GM19395 (cell line): ENCODE measurements at regions not wholly inside any gene's neighbourhood (a gene's known extent, or its start where the extent isn't known, plus 50 kb on each side); places are given as distances from the start of the nearest gene placed in this dataset.
"Not testable (repeated sequence)": the region's sequence is repeated elsewhere in the genome, so short reads cannot be mapped to it uniquely, and the experiment has no call there.

Experiments used
- ATAC-seq: cut with Tn5 transposase; IDR thresholded peaks from one replicate; pipeline ENCODE4 v1.9.1; 2021; ENCODE audit warnings: mild to moderate bottlenecking, moderate library complexity; ENCODE audit not compliant: unreplicated experiment

GRCh38 chr10:3661271-3661670, 123.7 kb downstream of the KLF6 start:
- ATAC-seq, result no peak

GRCh38 chr10:3660753-3661152, 124.3 kb downstream of the KLF6 start:
- no peak for ATAC-seq

GRCh38 chr10:3659203-3659917, 125.6 kb downstream of the KLF6 start:
- no peak for ATAC-seq

- ATAC-seq, result no peak
Measured at GRCh38 chr10:3658766-3659165, 126.2 kb downstream of the KLF6 start.

DNA sequence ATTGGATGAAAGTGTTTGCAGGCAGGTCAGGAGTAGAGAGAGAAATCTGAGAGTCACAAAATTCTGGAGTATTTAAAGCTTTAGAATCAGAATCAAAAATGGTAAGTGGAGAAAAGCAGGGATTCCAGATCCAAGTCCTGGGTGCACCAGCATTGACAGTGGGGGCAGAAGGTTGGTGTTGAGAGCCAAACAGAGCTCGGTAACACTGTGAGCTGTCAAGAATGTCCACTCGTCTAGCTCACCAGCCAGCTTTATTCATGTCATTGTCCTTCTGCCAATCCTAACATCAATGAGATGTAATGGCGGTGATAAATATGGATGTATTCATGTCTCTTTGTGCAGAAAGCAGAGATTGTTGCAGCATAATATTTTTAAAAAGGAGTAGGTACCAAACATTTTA, 128.8 kb downstream of the KLF6 start:
- no peak for ATAC-seq

- peak; percentile 68 for ATAC-seq
Measured at GRCh38 chr10:3655528-3655927, 129.5 kb downstream of the KLF6 start.

DNA sequence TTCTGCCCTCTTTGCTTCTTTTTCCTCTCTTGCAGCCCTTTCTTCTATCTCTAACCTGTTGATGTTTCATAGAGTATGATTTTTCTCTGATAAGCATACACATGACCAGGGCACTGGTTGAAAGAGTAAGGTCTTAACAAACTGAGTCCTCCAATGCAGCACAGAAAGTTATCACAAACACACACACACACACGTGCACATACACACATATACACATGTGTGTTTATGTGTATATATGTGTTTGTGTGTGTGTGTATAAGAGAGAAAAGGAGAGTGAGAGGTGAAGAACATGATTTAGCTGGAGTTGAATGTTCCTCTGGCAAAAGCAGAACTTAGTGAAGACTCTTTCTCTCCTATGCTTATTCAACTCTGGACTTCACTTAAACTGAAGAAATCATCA, 130.0 kb downstream of the KLF6 start:
- no peak for ATAC-seq

GRCh38 chr10:3654496-3654895, 130.5 kb downstream of the KLF6 start:
- no peak for ATAC-seq

- ATAC-seq, result not testable (repeated sequence)
Measured at GRCh38 chr10:3653303-3653702, 131.7 kb downstream of the KLF6 start.

GRCh38 chr10:3652886-3653285, 132.1 kb downstream of the KLF6 start:
- no peak for ATAC-seq

- no peak for ATAC-seq
Measured at GRCh38 chr10:3651969-3652653, 132.9 kb downstream of the KLF6 start.

- no peak for ATAC-seq
Measured at GRCh38 chr10:3648576-3648975, 136.4 kb downstream of the KLF6 start.

- no peak for ATAC-seq
Measured at GRCh38 chr10:3648170-3648569, 136.8 kb downstream of the KLF6 start.

GRCh38 chr10:3647074-3647473, 137.9 kb downstream of the KLF6 start:
- no peak for ATAC-seq

DNA sequence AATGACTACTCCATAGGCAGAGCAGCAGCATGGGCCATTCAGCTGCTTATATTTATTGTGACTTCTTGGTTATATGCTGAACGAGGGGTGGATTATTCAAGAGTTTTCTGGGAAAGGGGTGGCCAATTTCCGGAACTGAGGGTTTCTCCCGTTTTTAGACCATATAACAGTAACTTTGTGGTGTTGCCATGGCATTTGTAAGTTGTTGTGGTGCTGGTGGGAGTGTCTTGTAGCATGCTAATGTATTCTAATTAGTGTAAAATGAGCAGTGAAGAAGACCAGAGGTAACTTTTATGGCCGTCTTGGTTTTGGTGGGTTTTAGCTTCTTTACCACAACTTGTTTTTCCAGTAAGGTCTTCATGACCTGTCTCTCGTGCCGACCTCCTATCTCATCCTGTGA, 139.6 kb downstream of the KLF6 start:
- ATAC-seq, result no peak

GRCh38 chr10:3640816-3641215, 144.2 kb downstream of the KLF6 start:
- no peak for ATAC-seq

DNA sequence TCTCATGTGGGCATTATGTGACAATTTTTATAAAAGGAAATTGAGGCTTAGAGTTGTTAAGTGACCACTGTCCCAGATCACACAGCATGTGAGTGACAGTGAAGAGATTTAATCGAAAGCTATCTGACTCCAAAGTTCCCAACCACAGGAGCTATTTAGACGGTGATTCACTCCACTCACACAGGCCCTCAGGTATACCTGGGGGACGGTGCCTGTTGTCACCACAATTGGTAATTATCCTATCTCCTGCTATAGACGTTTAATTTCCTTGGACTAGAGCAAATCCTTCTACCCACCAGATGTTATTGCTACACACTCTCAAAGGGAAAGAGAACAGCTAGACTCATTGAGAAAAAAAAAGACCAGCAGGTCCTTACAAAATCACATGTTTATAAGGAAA, 145.5 kb downstream of the KLF6 start:
- ATAC-seq, result no peak

DNA sequence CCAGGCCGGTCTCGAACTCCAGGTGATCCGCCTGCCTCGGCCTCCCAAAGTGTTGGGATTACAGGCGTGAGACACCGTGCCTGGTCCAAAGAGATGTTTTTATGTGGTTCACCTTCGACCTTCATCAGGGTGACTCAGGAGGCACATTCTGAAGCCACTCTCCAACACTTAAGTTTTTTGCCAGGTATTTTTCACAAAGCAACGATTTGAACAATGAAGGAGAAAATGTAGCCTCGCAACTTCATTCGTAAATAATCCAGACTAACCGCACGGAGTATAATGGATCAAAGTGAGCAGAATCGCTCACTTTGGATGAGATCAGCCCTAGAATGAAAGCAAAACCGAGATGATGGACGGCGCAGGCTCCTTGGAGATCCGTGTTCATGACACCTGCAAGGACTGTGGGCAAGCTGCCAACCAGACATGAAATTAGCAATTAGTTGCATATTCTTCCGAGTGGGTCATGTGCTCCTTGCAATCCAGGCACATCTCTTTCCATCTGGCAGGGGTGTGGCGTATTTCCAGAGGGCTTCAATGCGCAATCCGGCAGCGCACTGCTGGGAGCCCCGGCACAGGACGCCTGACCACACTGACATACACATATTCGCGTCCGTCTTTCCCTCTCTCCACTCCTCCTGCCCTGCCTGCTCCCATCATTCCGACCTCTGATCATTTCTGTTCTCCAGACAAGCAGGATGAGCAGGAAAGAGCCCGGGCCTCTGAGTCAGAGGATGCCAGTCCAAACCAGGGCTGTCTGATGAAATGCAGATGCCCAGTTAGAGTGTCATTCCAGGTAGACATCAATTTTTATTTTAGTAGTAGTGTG, 148.4 kb downstream of the KLF6 start:
- ATAC-seq, result no peak

GRCh38 chr10:3635697-3636096, 149.3 kb downstream of the KLF6 start:
- ATAC-seq, result no peak

- ATAC-seq, result no peak
Measured at GRCh38 chr10:3635211-3635671, 149.8 kb downstream of the KLF6 start.

DNA sequence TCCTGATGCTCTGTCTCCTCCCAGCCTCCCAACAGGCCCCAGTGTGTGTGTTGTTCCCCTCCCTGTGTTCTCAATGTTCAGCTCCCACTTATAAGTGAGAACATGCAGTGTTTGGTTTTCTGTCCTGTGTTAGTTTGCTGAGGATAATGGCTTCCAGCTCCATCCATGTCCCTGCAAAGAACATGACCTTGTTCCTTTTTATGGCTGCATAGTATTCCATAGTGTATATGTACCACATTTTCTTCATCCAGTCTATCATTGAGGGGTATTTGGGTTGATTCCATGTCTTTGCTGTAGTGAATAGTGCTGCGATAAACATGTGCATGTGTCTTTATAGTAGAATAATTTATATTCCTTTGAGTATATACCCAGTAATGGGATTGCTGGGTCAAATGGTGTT, 150.4 kb downstream of the KLF6 start:
- not testable (repeated sequence) for ATAC-seq
